ENCODE measurements at regions not wholly inside any gene's neighbourhood (a gene's known extent, or its start where the extent isn't known, plus 50 kb on each side); places are given as distances from the start of the nearest gene placed in this dataset.
A peak's percentile ranks its signal among the peaks of the same experiment; 100 is the strongest.

GRCh38 chr1:229064320-229065168 is 206.4 kb upstream of the RAB4A start (continued):
- TF ChIP-seq FOXP4 (CRISPR knock-in tag; IDR thresholded peaks at IDR 0.05) (peak; percentile 57), ELF3 (CRISPR knock-in tag; IDR thresholded peaks at IDR 0.05) (0 out of 2 replicates have a peak, but pooled peaks have one; percentile 27), ZNF609 (CRISPR knock-in tag; IDR thresholded peaks at IDR 0.05; ENCODE audit: borderline replicate concordance) (peak; percentile 76), TARDBP (CRISPR knock-in tag; IDR thresholded peaks at IDR 0.05) (no peak), THAP8 (CRISPR knock-in tag; IDR thresholded peaks at IDR 0.05; ENCODE audit: borderline replicate concordance) (no peak), SRSF4 (IDR thresholded peaks at IDR 0.05; ENCODE audit: low read depth, low read length, poor library complexity, severe bottlenecking) (no peak), ZNF550 (CRISPR knock-in tag; IDR thresholded peaks at IDR 0.05; ENCODE audit: borderline replicate concordance) (no peak), ZGPAT (CRISPR knock-in tag; IDR thresholded peaks at IDR 0.05) (peak; percentile 89), ZNF788 (CRISPR knock-in tag; IDR thresholded peaks at IDR 0.05; ENCODE audit: borderline replicate concordance) (no peak), ADNP (CRISPR knock-in tag; IDR thresholded peaks at IDR 0.05) (no peak)
- TF ChIP-seq, protein P1, sequence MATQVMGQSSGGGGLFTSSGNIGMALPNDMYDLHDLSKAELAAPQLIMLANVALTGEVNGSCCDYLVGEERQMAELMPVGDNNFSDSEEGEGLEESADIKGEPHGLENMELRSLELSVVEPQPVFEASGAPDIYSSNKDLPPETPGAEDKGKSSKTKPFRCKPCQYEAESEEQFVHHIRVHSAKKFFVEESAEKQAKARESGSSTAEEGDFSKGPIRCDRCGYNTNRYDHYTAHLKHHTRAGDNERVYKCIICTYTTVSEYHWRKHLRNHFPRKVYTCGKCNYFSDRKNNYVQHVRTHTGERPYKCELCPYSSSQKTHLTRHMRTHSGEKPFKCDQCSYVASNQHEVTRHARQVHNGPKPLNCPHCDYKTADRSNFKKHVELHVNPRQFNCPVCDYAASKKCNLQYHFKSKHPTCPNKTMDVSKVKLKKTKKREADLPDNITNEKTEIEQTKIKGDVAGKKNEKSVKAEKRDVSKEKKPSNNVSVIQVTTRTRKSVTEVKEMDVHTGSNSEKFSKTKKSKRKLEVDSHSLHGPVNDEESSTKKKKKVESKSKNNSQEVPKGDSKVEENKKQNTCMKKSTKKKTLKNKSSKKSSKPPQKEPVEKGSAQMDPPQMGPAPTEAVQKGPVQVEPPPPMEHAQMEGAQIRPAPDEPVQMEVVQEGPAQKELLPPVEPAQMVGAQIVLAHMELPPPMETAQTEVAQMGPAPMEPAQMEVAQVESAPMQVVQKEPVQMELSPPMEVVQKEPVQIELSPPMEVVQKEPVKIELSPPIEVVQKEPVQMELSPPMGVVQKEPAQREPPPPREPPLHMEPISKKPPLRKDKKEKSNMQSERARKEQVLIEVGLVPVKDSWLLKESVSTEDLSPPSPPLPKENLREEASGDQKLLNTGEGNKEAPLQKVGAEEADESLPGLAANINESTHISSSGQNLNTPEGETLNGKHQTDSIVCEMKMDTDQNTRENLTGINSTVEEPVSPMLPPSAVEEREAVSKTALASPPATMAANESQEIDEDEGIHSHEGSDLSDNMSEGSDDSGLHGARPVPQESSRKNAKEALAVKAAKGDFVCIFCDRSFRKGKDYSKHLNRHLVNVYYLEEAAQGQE (IDR thresholded peaks at IDR 0.05; ENCODE audit: borderline replicate concordance in 1 of 2, low read depth in 1 of 2, low read length in 2 of 2), result 0 out of 4 replicates have a peak, but pooled peaks of 1 of the 2 experiments have one; percentile 9
- TF ChIP-seq, protein P2, sequence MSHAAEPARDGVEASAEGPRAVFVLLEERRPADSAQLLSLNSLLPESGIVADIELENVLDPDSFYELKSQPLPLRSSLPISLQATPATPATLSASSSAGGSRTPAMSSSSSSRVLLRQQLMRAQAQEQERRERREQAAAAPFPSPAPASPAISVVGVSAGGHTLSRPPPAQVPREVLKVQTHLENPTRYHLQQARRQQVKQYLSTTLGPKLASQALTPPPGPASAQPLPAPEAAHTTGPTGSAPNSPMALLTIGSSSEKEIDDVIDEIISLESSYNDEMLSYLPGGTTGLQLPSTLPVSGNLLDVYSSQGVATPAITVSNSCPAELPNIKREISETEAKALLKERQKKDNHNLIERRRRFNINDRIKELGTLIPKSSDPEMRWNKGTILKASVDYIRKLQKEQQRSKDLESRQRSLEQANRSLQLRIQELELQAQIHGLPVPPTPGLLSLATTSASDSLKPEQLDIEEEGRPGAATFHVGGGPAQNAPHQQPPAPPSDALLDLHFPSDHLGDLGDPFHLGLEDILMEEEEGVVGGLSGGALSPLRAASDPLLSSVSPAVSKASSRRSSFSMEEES (CRISPR knock-in tag; IDR thresholded peaks at IDR 0.05), result peak; percentile 25; the same call in 1 of the 2 replicates

Data from HepG2 (cell line).